ENCODE measurements at regions not wholly inside any gene's neighbourhood (a gene's known extent, or its start where the extent isn't known, plus 50 kb on each side); places are given as distances from the start of the nearest gene placed in this dataset.
"Not testable (repeated sequence)": the region's sequence is repeated elsewhere in the genome, so short reads cannot be mapped to it uniquely, and the experiment has no call there.

GRCh38 chr11:92074498-92074897, 150.1 kb upstream of the FAT3 start:
- DNase-seq; H3K4me3 ChIP-seq (ENCODE audit: control insufficient read depth in 1 of 2, extremely low read depth in 1 of 2, low read length in 1 of 2); H3K27me3 ChIP-seq (replicated peaks in 1 of 2; ENCODE audit: control insufficient read depth in 2 of 2, extremely low read depth in 1 of 2, insufficient read depth in 2 of 2, low read length in 1 of 2); H3K27me3 Mint-ChIP-seq; H3K27ac Mint-ChIP-seq; H3K36me3 Mint-ChIP-seq; H3K9me3 ChIP-seq; H3K4me1 Mint-ChIP-seq; H3K27ac ChIP-seq (ENCODE audit: low read length); CTCF ChIA-PET; H3K36me3 ChIP-seq (ENCODE audit: control insufficient read depth in 2 of 2, extremely low read depth in 1 of 2, insufficient read depth in 1 of 2, low read length in 1 of 2); H3K4me3 Mint-ChIP-seq; POLR2A ChIA-PET; H3K4me1 ChIP-seq (ENCODE audit: control insufficient read depth in 1 of 2, extremely low read depth in 1 of 2, insufficient read depth in 2 of 2, low read length in 2 of 2); ATAC-seq (replicated peaks in 1 of 4): not testable (repeated sequence)
- H3K9me3 Mint-ChIP-seq: peaks cover 6 to 21% (median 7%) of the 10 kb centered on the region in 3 donors
- no CpG with 5 or more reads among the region's 1 CpG for WGBS (ENCODE audit: insufficient coverage)

- ChIA-PET CTCF (no interaction called here), POLR2A (no interaction called here)
- H3K4me1 ChIP-seq (ENCODE audit: control insufficient read depth in 1 of 2, extremely low read depth in 1 of 2, insufficient read depth in 2 of 2, low read length in 2 of 2): no peaks in the 10 kb centered on the region
- Mint-ChIP-seq H3K4me3 (no peak overlapping the region), H3K27ac (no peak overlapping the region), H3K4me1 (no peaks in the 10 kb centered on the region), H3K36me3 (no peaks in the 10 kb centered on the region), H3K9me3 (peaks cover 7 to 16% (median 11%) of the 10 kb centered on the region in 3 donors), H3K27me3 (no peaks in the 10 kb centered on the region)
- DNase-seq (no peak), ATAC-seq (replicated peaks in 1 of 4) (no peak)
- H3K27me3 ChIP-seq (replicated peaks in 1 of 2; ENCODE audit: control insufficient read depth in 2 of 2, extremely low read depth in 1 of 2, insufficient read depth in 2 of 2, low read length in 1 of 2): no peaks in the 10 kb centered on the region
- no peak overlapping the region for H3K4me3 ChIP-seq (ENCODE audit: control insufficient read depth in 1 of 2, extremely low read depth in 1 of 2, low read length in 1 of 2)
- no peaks in the 10 kb centered on the region for H3K9me3 ChIP-seq
- H3K27ac ChIP-seq (ENCODE audit: low read length): no peak overlapping the region
- no peaks in the 10 kb centered on the region for H3K36me3 ChIP-seq (ENCODE audit: control insufficient read depth in 2 of 2, extremely low read depth in 1 of 2, insufficient read depth in 1 of 2, low read length in 1 of 2)
These were observed 153.0 kb upstream of the FAT3 start for GRCh38 chr11:92071660-92072059.

GRCh38 chr11:92070026-92070889, 154.4 kb upstream of the FAT3 start:
- no peak for DNase-seq
- ATAC-seq (replicated peaks in 1 of 4): no peak

GRCh38 chr11:92067016-92067415, 157.6 kb upstream of the FAT3 start:
- no peak overlapping the region for H3K27ac ChIP-seq (ENCODE audit: low read length)
- H3K4me3 Mint-ChIP-seq: no peak overlapping the region
- ChIA-PET POLR2A (no interaction called here), CTCF (no interaction called here)
- no peaks in the 10 kb centered on the region for H3K9me3 ChIP-seq
- H3K9me3 Mint-ChIP-seq: peaks cover 10 to 15% (median 11%) of the 10 kb centered on the region in 3 donors
- H3K27me3 Mint-ChIP-seq: no peaks in the 10 kb centered on the region
- H3K4me3 ChIP-seq (ENCODE audit: control insufficient read depth in 1 of 2, extremely low read depth in 1 of 2, low read length in 1 of 2): no peak overlapping the region
- no peak for DNase-seq
- H3K27me3 ChIP-seq (replicated peaks in 1 of 2; ENCODE audit: control insufficient read depth in 2 of 2, extremely low read depth in 1 of 2, insufficient read depth in 2 of 2, low read length in 1 of 2): no peaks in the 10 kb centered on the region
- ATAC-seq (replicated peaks in 1 of 4): no peak
- no peaks in the 10 kb centered on the region for H3K4me1 Mint-ChIP-seq
- no peaks in the 10 kb centered on the region for H3K36me3 Mint-ChIP-seq
- no peaks in the 10 kb centered on the region for H3K4me1 ChIP-seq (ENCODE audit: control insufficient read depth in 1 of 2, extremely low read depth in 1 of 2, insufficient read depth in 2 of 2, low read length in 2 of 2)
- H3K27ac Mint-ChIP-seq: no peak overlapping the region
- no peaks in the 10 kb centered on the region for H3K36me3 ChIP-seq (ENCODE audit: control insufficient read depth in 2 of 2, extremely low read depth in 1 of 2, insufficient read depth in 1 of 2, low read length in 1 of 2)

More at GRCh38 chr11:92070026-92070889, 154.4 kb upstream of the FAT3 start:
- CTCF ChIA-PET: no interaction called here
- no CpG with 5 or more reads among the region's 1 CpG for WGBS (ENCODE audit: insufficient coverage)
- no peak overlapping the region for H3K27ac Mint-ChIP-seq
- H3K36me3 Mint-ChIP-seq: no peaks in the 10 kb centered on the region
- peaks cover 7 to 11% (median 10%) of the 10 kb centered on the region in 3 donors for H3K9me3 Mint-ChIP-seq
- Histone ChIP-seq H3K4me1 (ENCODE audit: control insufficient read depth in 1 of 2, extremely low read depth in 1 of 2, insufficient read depth in 2 of 2, low read length in 2 of 2) (no peaks in the 10 kb centered on the region), H3K36me3 (ENCODE audit: control insufficient read depth in 2 of 2, extremely low read depth in 1 of 2, insufficient read depth in 1 of 2, low read length in 1 of 2) (no peaks in the 10 kb centered on the region), H3K4me3 (ENCODE audit: control insufficient read depth in 1 of 2, extremely low read depth in 1 of 2, low read length in 1 of 2) (no peak overlapping the region), H3K27ac (ENCODE audit: low read length) (no peak overlapping the region), H3K27me3 (replicated peaks in 1 of 2; ENCODE audit: control insufficient read depth in 2 of 2, extremely low read depth in 1 of 2, insufficient read depth in 2 of 2, low read length in 1 of 2) (no peaks in the 10 kb centered on the region), H3K9me3 (no peaks in the 10 kb centered on the region)
- no peaks in the 10 kb centered on the region for H3K4me1 Mint-ChIP-seq
- POLR2A ChIA-PET: no interaction called here
- H3K4me3 Mint-ChIP-seq: no peak overlapping the region
- no peaks in the 10 kb centered on the region for H3K27me3 Mint-ChIP-seq

- Mint-ChIP-seq H3K27me3 (no peaks in the 10 kb centered on the region), H3K4me3 (no peak overlapping the region), H3K4me1 (no peaks in the 10 kb centered on the region), H3K27ac (no peak overlapping the region), H3K36me3 (no peaks in the 10 kb centered on the region), H3K9me3 (peaks cover 4 to 17% (median 13%) of the 10 kb centered on the region in 3 donors)
- no peak overlapping the region for H3K4me3 ChIP-seq (ENCODE audit: control insufficient read depth in 1 of 2, extremely low read depth in 1 of 2, low read length in 1 of 2)
- CTCF ChIA-PET: no interaction called here
- POLR2A ChIA-PET: no interaction called here
- H3K9me3 ChIP-seq: no peaks in the 10 kb centered on the region
- ATAC-seq (replicated peaks in 1 of 4) (no peak), DNase-seq (no peak)
- H3K27ac ChIP-seq (ENCODE audit: low read length): no peak overlapping the region
- H3K27me3 ChIP-seq (replicated peaks in 1 of 2; ENCODE audit: control insufficient read depth in 2 of 2, extremely low read depth in 1 of 2, insufficient read depth in 2 of 2, low read length in 1 of 2): no peaks in the 10 kb centered on the region
- WGBS (ENCODE audit: insufficient coverage): 58% methylated on average over 2 of the region's 3 CpGs
- H3K4me1 ChIP-seq (ENCODE audit: control insufficient read depth in 1 of 2, extremely low read depth in 1 of 2, insufficient read depth in 2 of 2, low read length in 2 of 2): no peaks in the 10 kb centered on the region
- no peaks in the 10 kb centered on the region for H3K36me3 ChIP-seq (ENCODE audit: control insufficient read depth in 2 of 2, extremely low read depth in 1 of 2, insufficient read depth in 1 of 2, low read length in 1 of 2)
These were observed 163.1 kb upstream of the FAT3 start for GRCh38 chr11:92061456-92062062.

- WGBS (ENCODE audit: insufficient coverage): no CpG with 5 or more reads among the region's 2 CpGs
- H3K9me3 Mint-ChIP-seq: peaks cover 0 to 21% (median 20%) of the 10 kb centered on the region in 3 donors
These were observed 166.7 kb upstream of the FAT3 start for GRCh38 chr11:92057849-92058442.

More at GRCh38 chr11:92057849-92058442, 166.7 kb upstream of the FAT3 start:
- Histone ChIP-seq H3K36me3 (ENCODE audit: control insufficient read depth in 2 of 2, extremely low read depth in 1 of 2, insufficient read depth in 1 of 2, low read length in 1 of 2) (no peaks in the 10 kb centered on the region), H3K27ac (ENCODE audit: low read length) (no peak overlapping the region), H3K4me1 (ENCODE audit: control insufficient read depth in 1 of 2, extremely low read depth in 1 of 2, insufficient read depth in 2 of 2, low read length in 2 of 2) (no peaks in the 10 kb centered on the region), H3K9me3 (no peaks in the 10 kb centered on the region), H3K4me3 (ENCODE audit: control insufficient read depth in 1 of 2, extremely low read depth in 1 of 2, low read length in 1 of 2) (no peak overlapping the region), H3K27me3 (replicated peaks in 1 of 2; ENCODE audit: control insufficient read depth in 2 of 2, extremely low read depth in 1 of 2, insufficient read depth in 2 of 2, low read length in 1 of 2) (no peaks in the 10 kb centered on the region)
- POLR2A ChIA-PET: no interaction called here
- no peak overlapping the region for H3K4me3 Mint-ChIP-seq
- no peak overlapping the region for H3K27ac Mint-ChIP-seq
- CTCF ChIA-PET: no interaction called here
- ATAC-seq (replicated peaks in 1 of 4) (no peak), DNase-seq (no peak)
- H3K4me1 Mint-ChIP-seq: no peaks in the 10 kb centered on the region
- no peaks in the 10 kb centered on the region for H3K27me3 Mint-ChIP-seq
- H3K36me3 Mint-ChIP-seq: no peaks in the 10 kb centered on the region
